GM23338 (cell line): ENCODE measurements at regions not wholly inside any gene's neighbourhood (a gene's known extent, or its start where the extent isn't known, plus 50 kb on each side); places are given as distances from the start of the nearest gene placed in this dataset.

Experiments used
- CREB1 ChIP-seq: fragments of 250-450 bp; sonication (Bioruptor Pico); IDR thresholded peaks from 2 replicates; pipeline ENCODE4 v1.5.0; 2020; ENCODE audit warnings: low read depth, mild to moderate bottlenecking, moderate library complexity
- CTCF ChIP-seq, 2 experiments: fragments of 200-600 bp in 1 of 2; sonication (generic) in 1 of 2; conservative IDR thresholded peaks; 2 replicates each; pipeline versions ENCODE4 v1.5.1 to v1.6.1; 2016 to 2017; ENCODE audit warnings: antibody characterized with exemption in 2 of 2, low read depth in 2 of 2, mild to moderate bottlenecking in 2 of 2, moderate library complexity in 1 of 2
- EZH2 ChIP-seq: fragments of 200-600 bp; sonication (generic); IDR thresholded peaks from one replicate; pipeline ENCODE4 v1.8.0; 2017; ENCODE audit warnings: antibody characterized with exemption, mild to moderate bottlenecking, low read depth; ENCODE audit not compliant: unreplicated experiment
- EZH2phosphoT487 ChIP-seq: fragments of 200-600 bp; sonication (generic); IDR thresholded peaks from one replicate; pipeline ENCODE4 v1.8.1; 2018; ENCODE audit warnings: antibody characterized with exemption; ENCODE audit not compliant: unreplicated experiment
- JUNB ChIP-seq: IDR thresholded peaks from one replicate; pipeline ENCODE4 v1.6.1; 2016; ENCODE audit warnings: antibody characterized with exemption; ENCODE audit not compliant: unreplicated experiment
- NANOG ChIP-seq: IDR thresholded peaks from 2 replicates; pipeline ENCODE4 v1.6.1; 2016; ENCODE audit warnings: antibody characterized with exemption, borderline replicate concordance
- POLR2AphosphoS5 ChIP-seq: IDR thresholded peaks from 2 replicates; pipeline ENCODE4 v1.6.1; 2016; ENCODE audit warnings: antibody characterized with exemption, low read depth
- REST ChIP-seq: IDR thresholded peaks from one replicate; pipeline ENCODE4 v1.6.1; 2018; ENCODE audit warnings: antibody characterized with exemption; ENCODE audit not compliant: unreplicated experiment
- STAT1 ChIP-seq: IDR thresholded peaks from one replicate; pipeline ENCODE4 v1.6.1; 2016; ENCODE audit warnings: antibody characterized with exemption; ENCODE audit not compliant: unreplicated experiment
- ZNF114 ChIP-seq: fragments of 250-450 bp; sonication (Bioruptor Pico); IDR thresholded peaks from 2 replicates; pipeline ENCODE4 v1.5.0; 2020; ENCODE audit warnings: mild to moderate bottlenecking, moderate library complexity
- ZNF331 ChIP-seq: fragments of 250-450 bp; sonication (Bioruptor Pico); IDR thresholded peaks from 2 replicates; pipeline ENCODE4 v1.5.0; 2020; ENCODE audit warnings: low read depth, mild to moderate bottlenecking, moderate library complexity
- ZNF462 ChIP-seq: fragments of 250-450 bp; sonication (Bioruptor Pico); IDR thresholded peaks from 2 replicates; pipeline ENCODE4 v1.5.0; 2020; ENCODE audit warnings: mild to moderate bottlenecking, moderate library complexity
- TF ChIP-seq, protein P1 (sequence below): IDR thresholded peaks from 2 replicates; pipeline ENCODE4 v1.6.1; 2016; ENCODE audit warnings: antibody characterized with exemption

GRCh38 chr18:51433881-51434280, 236.4 kb upstream of the MEX3C start:
- TF ChIP-seq ZNF462 (CRISPR knock-in tag) (no peak), CTCF (conservative IDR thresholded peaks at IDR 0.05; ENCODE audit: low read depth in 2 of 2) (no peak), POLR2AphosphoS5 (no peak), JUNB (no peak), EZH2phosphoT487 (no peak), EZH2 (no peak), REST (no peak), CREB1 (no peak), NANOG (no peak), ZNF331 (CRISPR knock-in tag) (no peak), ZNF114 (no peak), STAT1 (no peak)
- TF ChIP-seq, protein P1, sequence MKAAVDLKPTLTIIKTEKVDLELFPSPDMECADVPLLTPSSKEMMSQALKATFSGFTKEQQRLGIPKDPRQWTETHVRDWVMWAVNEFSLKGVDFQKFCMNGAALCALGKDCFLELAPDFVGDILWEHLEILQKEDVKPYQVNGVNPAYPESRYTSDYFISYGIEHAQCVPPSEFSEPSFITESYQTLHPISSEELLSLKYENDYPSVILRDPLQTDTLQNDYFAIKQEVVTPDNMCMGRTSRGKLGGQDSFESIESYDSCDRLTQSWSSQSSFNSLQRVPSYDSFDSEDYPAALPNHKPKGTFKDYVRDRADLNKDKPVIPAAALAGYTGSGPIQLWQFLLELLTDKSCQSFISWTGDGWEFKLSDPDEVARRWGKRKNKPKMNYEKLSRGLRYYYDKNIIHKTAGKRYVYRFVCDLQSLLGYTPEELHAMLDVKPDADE: no peak
